ENCODE measurements at regions not wholly inside any gene's neighbourhood (a gene's known extent, or its start where the extent isn't known, plus 50 kb on each side); places are given as distances from the start of the nearest gene placed in this dataset.

DNA sequence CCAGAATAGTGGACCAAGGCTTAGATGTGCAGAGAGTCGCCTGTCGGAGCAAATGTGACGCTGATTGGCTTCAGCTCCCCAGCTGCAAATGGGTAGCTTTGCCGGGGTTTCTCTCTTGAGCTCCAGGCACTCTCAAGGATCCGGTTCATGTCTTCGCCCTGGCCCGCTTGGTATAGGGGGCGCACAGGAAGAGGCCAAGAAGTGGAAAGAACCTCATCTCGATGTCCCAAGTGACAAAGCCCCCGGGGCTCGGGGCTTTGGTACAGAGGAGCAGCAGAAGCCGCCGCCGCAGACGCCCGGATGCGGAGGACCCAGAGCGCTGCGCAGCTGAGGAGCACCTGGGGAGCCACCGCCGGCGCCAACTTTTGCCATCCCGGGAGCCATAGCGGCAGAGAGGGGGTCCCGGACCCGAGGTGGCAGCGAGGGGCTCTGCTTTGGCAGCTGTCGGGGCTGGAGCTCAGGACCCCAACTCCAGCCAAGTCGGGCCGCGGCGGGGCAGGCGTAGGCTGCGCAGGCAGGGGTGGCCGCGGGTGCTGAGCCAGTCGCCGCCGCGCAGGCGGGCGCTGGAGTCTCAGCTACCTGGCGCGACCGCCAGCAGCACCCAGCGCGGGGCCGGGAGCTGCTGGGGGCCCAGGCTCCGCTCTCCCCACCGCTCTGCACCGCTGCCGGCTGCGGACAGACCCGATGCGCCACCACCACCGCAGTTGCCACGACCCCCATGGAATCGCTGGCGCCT, 466.6 kb downstream of the XPNPEP1 start:
- no peak overlapping the region for H3K4me3 ChIP-seq
- H3K9me3 ChIP-seq: no peaks in the 10 kb centered on the region
- POLR2A ChIA-PET: no interaction called here
- DNase-seq (ENCODE audit: low read depth in 1 of 2, low spot score in 1 of 2) (no peak), ATAC-seq (no peak), FAIRE-seq (no peak)
- no peak overlapping the region for H3K4me2 ChIP-seq
- 51% methylated on average over 34 of the region's 59 CpGs for WGBS (ENCODE audit: missing lambda C conversion rate)
- TF ChIP-seq CBX2 (IDR thresholded peaks at IDR 0.05; ENCODE audit: borderline replicate concordance, low read depth) (no peak), POLR2A (IDR thresholded peaks at IDR 0.05; ENCODE audit: low read length) (no peak), MYC (IDR thresholded peaks at IDR 0.05; ENCODE audit: borderline replicate concordance, low read length) (no peak)
- TF ChIP-seq, protein P1, sequence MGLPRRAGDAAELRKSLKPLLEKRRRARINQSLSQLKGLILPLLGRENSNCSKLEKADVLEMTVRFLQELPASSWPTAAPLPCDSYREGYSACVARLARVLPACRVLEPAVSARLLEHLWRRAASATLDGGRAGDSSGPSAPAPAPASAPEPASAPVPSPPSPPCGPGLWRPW (IDR thresholded peaks at IDR 0.05): no peak
- H3K27ac ChIP-seq: no peak overlapping the region
- CTCF ChIA-PET: interaction anchor here (1.6 kb wide), 1 partner anchor 22 kb away, joined by 4 read pairs; no protein-coding TSS in a partner anchor
- H3K4me1 ChIP-seq: no peaks in the 10 kb centered on the region

- WGBS (ENCODE audit: missing lambda C conversion rate): 4% methylated on average over 1 of the region's 1 CpG
- no peak for FAIRE-seq
- TF ChIP-seq, protein P2, sequence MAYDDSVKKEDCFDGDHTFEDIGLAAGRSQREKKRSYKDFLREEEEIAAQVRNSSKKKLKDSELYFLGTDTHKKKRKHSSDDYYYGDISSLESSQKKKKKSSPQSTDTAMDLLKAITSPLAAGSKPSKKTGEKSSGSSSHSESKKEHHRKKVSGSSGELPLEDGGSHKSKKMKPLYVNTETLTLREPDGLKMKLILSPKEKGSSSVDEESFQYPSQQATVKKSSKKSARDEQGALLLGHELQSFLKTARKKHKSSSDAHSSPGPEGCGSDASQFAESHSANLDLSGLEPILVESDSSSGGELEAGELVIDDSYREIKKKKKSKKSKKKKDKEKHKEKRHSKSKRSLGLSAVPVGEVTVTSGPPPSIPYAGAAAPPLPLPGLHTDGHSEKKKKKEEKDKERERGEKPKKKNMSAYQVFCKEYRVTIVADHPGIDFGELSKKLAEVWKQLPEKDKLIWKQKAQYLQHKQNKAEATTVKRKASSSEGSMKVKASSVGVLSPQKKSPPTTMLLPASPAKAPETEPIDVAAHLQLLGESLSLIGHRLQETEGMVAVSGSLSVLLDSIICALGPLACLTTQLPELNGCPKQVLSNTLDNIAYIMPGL (CRISPR knock-in tag; IDR thresholded peaks at IDR 0.05; ENCODE audit: borderline replicate concordance): no peak
- TF ChIP-seq EHF (CRISPR knock-in tag; IDR thresholded peaks at IDR 0.05) (no peak), CHD4 (IDR thresholded peaks at IDR 0.05; ENCODE audit: borderline replicate concordance) (no peak), PHF8 (IDR thresholded peaks at IDR 0.05; ENCODE audit: borderline replicate concordance, low read depth) (no peak), JUN (IDR thresholded peaks at IDR 0.05) (no peak), HEYL (CRISPR knock-in tag; IDR thresholded peaks at IDR 0.05) (no peak), POLR2A (IDR thresholded peaks at IDR 0.05; ENCODE audit: low read length) (no peak), POLR2AphosphoS2 (conservative IDR thresholded peaks at IDR 0.05; ENCODE audit: low read length) (no peak), NR3C1 (IDR thresholded peaks at IDR 0.05) (no peak), JUNB (IDR thresholded peaks at IDR 0.05) (no peak), RARB (CRISPR knock-in tag; IDR thresholded peaks at IDR 0.05) (no peak)
- TF ChIP-seq, protein P3, sequence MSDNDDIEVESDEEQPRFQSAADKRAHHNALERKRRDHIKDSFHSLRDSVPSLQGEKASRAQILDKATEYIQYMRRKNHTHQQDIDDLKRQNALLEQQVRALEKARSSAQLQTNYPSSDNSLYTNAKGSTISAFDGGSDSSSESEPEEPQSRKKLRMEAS (IDR thresholded peaks at IDR 0.05): no peak
- H3K4me3 ChIP-seq: no peak overlapping the region
- H3K4me2 ChIP-seq: no peak overlapping the region
- H3K27ac ChIP-seq: no peak overlapping the region
- no peaks in the 10 kb centered on the region for H3K4me1 ChIP-seq
- no peaks in the 10 kb centered on the region for H3K9me3 ChIP-seq
- DNase-seq (ENCODE audit: low read depth in 1 of 2, low spot score in 1 of 2): no peak
- POLR2A ChIA-PET: no interaction called here
- CTCF ChIA-PET: no interaction called here
- no peak for ATAC-seq
These were observed 468.6 kb downstream of the XPNPEP1 start for GRCh38 chr10:109454691-109455090.

GRCh38 chr10:109451879-109452278, 471.4 kb downstream of the XPNPEP1 start:
- Histone ChIP-seq H3K4me3 (no peak overlapping the region), H3K4me2 (no peak overlapping the region), H3K9me3 (no peaks in the 10 kb centered on the region), H3K27ac (no peak overlapping the region), H3K4me1 (no peaks in the 10 kb centered on the region)
- CTCF ChIA-PET: no interaction called here
- FAIRE-seq (no peak), DNase-seq (ENCODE audit: low read depth in 1 of 2, low spot score in 1 of 2) (no peak), ATAC-seq (no peak)
- 13% methylated on average over 2 of the region's 2 CpGs for WGBS (ENCODE audit: missing lambda C conversion rate)
- no peak for TF ChIP-seq NR3C1 (IDR thresholded peaks at IDR 0.05)
- TF ChIP-seq MAZ (IDR thresholded peaks at IDR 0.05; ENCODE audit: borderline replicate concordance, low read depth, low read length): no peak
- TF ChIP-seq EHF (CRISPR knock-in tag; IDR thresholded peaks at IDR 0.05): no peak
- TF ChIP-seq, protein P3 (IDR thresholded peaks at IDR 0.05): no peak
- TF ChIP-seq EHMT2 (IDR thresholded peaks at IDR 0.05; ENCODE audit: low read depth): no peak
- no peak for TF ChIP-seq CBX8 (IDR thresholded peaks at IDR 0.05)
- no peak for TF ChIP-seq NPAS2 (CRISPR knock-in tag; IDR thresholded peaks at IDR 0.05; ENCODE audit: borderline replicate concordance)
- TF ChIP-seq CHD2 (IDR thresholded peaks at IDR 0.05; ENCODE audit: low read length, partially characterized antibody): no peak
- no peak for TF ChIP-seq NFE2L2 (conservative IDR thresholded peaks at IDR 0.05; ENCODE audit: low read length)
- no peak for TF ChIP-seq FOSB (CRISPR knock-in tag; IDR thresholded peaks at IDR 0.05)
- no peak for TF ChIP-seq CEBPB (IDR thresholded peaks at IDR 0.05)
- TF ChIP-seq PBX3 (IDR thresholded peaks at IDR 0.05): no peak
- no peak for TF ChIP-seq TFCP2L1 (CRISPR knock-in tag; IDR thresholded peaks at IDR 0.05)
- TF ChIP-seq, protein P4, sequence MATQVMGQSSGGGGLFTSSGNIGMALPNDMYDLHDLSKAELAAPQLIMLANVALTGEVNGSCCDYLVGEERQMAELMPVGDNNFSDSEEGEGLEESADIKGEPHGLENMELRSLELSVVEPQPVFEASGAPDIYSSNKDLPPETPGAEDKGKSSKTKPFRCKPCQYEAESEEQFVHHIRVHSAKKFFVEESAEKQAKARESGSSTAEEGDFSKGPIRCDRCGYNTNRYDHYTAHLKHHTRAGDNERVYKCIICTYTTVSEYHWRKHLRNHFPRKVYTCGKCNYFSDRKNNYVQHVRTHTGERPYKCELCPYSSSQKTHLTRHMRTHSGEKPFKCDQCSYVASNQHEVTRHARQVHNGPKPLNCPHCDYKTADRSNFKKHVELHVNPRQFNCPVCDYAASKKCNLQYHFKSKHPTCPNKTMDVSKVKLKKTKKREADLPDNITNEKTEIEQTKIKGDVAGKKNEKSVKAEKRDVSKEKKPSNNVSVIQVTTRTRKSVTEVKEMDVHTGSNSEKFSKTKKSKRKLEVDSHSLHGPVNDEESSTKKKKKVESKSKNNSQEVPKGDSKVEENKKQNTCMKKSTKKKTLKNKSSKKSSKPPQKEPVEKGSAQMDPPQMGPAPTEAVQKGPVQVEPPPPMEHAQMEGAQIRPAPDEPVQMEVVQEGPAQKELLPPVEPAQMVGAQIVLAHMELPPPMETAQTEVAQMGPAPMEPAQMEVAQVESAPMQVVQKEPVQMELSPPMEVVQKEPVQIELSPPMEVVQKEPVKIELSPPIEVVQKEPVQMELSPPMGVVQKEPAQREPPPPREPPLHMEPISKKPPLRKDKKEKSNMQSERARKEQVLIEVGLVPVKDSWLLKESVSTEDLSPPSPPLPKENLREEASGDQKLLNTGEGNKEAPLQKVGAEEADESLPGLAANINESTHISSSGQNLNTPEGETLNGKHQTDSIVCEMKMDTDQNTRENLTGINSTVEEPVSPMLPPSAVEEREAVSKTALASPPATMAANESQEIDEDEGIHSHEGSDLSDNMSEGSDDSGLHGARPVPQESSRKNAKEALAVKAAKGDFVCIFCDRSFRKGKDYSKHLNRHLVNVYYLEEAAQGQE (IDR thresholded peaks at IDR 0.05): no peak
- TF ChIP-seq RAD21 (conservative IDR thresholded peaks at IDR 0.05 in 1 of 2, IDR thresholded peaks at IDR 0.05 in 1 of 2): no peak
- TF ChIP-seq ZSCAN20 (CRISPR knock-in tag; IDR thresholded peaks at IDR 0.05): no peak
- POLR2A ChIA-PET: no interaction called here
